PC-3 (cell line): ENCODE measurements at regions not wholly inside any gene's neighbourhood (a gene's known extent, or its start where the extent isn't known, plus 50 kb on each side); places are given as distances from the start of the nearest gene placed in this dataset.

Source experiments
- CTCF ChIP-seq: fragments of 300-600 bp; sonication (generic); conservative IDR thresholded peaks from 2 replicates; pipeline ENCODE4 v1.5.1; 2017; ENCODE audit warnings: antibody characterized with exemption, low read depth, mild to moderate bottlenecking, low read length
- EZH2 ChIP-seq: fragments of 300-600 bp; sonication (generic); IDR thresholded peaks from one replicate; pipeline ENCODE4 v1.6.1; 2017; ENCODE audit warnings: antibody characterized with exemption, mild to moderate bottlenecking, low read length; ENCODE audit not compliant: unreplicated experiment

- TF ChIP-seq CTCF (no peak), EZH2 (no peak)
These were observed 386.6 kb upstream of the POM121L12 start for GRCh38 chr7:52648872-52649271.
